ENCODE measurements at regions not wholly inside any gene's neighbourhood (a gene's known extent, or its start where the extent isn't known, plus 50 kb on each side); places are given as distances from the start of the nearest gene placed in this dataset.

DNA sequence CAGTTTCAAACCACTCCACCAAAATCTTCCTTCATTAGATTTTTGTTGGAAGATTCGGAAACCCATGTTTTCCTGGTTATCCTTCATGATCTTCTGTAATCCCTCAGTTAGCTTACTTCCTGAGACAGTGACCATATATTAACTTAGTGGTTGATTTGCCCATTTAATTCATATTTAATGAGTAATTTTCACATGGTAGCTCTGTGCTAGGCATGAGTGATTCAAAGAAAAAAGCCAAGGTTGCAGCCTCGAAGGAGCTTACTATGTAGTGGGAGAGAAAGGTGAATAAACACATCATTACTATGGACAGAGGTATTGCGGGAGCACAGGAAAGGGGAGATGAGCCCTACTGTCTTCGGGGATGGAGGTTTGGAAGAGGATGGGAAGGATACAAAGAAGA lies 158.5 kb downstream of the TLE1 start:
- no peak overlapping the region for H3K18ac ChIP-seq (ENCODE audit: insufficient read length, low read depth, low read length)
- TF ChIP-seq, protein P1, sequence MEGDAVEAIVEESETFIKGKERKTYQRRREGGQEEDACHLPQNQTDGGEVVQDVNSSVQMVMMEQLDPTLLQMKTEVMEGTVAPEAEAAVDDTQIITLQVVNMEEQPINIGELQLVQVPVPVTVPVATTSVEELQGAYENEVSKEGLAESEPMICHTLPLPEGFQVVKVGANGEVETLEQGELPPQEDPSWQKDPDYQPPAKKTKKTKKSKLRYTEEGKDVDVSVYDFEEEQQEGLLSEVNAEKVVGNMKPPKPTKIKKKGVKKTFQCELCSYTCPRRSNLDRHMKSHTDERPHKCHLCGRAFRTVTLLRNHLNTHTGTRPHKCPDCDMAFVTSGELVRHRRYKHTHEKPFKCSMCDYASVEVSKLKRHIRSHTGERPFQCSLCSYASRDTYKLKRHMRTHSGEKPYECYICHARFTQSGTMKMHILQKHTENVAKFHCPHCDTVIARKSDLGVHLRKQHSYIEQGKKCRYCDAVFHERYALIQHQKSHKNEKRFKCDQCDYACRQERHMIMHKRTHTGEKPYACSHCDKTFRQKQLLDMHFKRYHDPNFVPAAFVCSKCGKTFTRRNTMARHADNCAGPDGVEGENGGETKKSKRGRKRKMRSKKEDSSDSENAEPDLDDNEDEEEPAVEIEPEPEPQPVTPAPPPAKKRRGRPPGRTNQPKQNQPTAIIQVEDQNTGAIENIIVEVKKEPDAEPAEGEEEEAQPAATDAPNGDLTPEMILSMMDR (conservative IDR thresholded peaks at IDR 0.05) = no peak

More for the DNA sequence above, 158.5 kb downstream of the TLE1 start:
- Mint-ChIP-seq H3K4me3 (no peak overlapping the region), H3K36me3 (ENCODE audit: insufficient read depth in 1 of 3, low read depth in 3 of 3) (no peaks in the 10 kb centered on the region), H3K27ac (no peak overlapping the region), H3K27me3 (ENCODE audit: low read depth) (no peaks in the 10 kb centered on the region), H3K9me3 (no peaks in the 10 kb centered on the region), H3K4me1 (peaks cover 15 to 25% of the 10 kb centered on the region in 2 experiments)
- H2BK12ac ChIP-seq (ENCODE audit: insufficient read length, low read depth, low read length) = no peak overlapping the region
- no peak overlapping the region for H3K4me2 ChIP-seq (ENCODE audit: insufficient read depth, insufficient read length, low read length)
- no peak overlapping the region for H3K23ac ChIP-seq (ENCODE audit: insufficient read length, low read depth, low read length)
- H4K91ac ChIP-seq (ENCODE audit: insufficient read length, low read depth, low read length) = no peak overlapping the region
- H3K4me1 ChIP-seq (ENCODE audit: insufficient read depth, low read length) = no peaks in the 10 kb centered on the region
- no peak overlapping the region for H4K8ac ChIP-seq (replicated peaks; ENCODE audit: insufficient read length, low read depth, low read length)
- H3K14ac ChIP-seq (ENCODE audit: insufficient read depth, low read length) = no peak overlapping the region
- no peak overlapping the region for H2BK15ac ChIP-seq (ENCODE audit: low read depth, low read length)
- no peak overlapping the region for H2BK20ac ChIP-seq (ENCODE audit: low read depth, low read length, poor library complexity, severe bottlenecking)
- H3K79me1 ChIP-seq (ENCODE audit: insufficient read depth, low read depth, low read length, poor library complexity, severe bottlenecking) = no peaks in the 10 kb centered on the region
- H3K79me2 ChIP-seq (ENCODE audit: insufficient read depth, low read length) = no peaks in the 10 kb centered on the region
- no peaks in the 10 kb centered on the region for H3K23me2 ChIP-seq (ENCODE audit: insufficient read length, low read depth, low read length, poor library complexity, severe bottlenecking)
- H3K4ac ChIP-seq (ENCODE audit: low read depth, low read length) = no peak overlapping the region
- no peak overlapping the region for H3T11ph ChIP-seq (ENCODE audit: low read length)
- no peak for DNase-seq
- H2BK120ac ChIP-seq (ENCODE audit: low read depth, low read length, poor library complexity, severe bottlenecking) = no peak overlapping the region
- no peak overlapping the region for H3K9ac ChIP-seq (ENCODE audit: extremely low read depth, insufficient read length, low read length)
- no peak overlapping the region for H4K5ac ChIP-seq (ENCODE audit: insufficient read length, low read depth, low read length)
- no peaks in the 10 kb centered on the region for H4K20me1 ChIP-seq (ENCODE audit: control insufficient read depth, insufficient read depth, insufficient read length)
- H2BK5ac ChIP-seq (ENCODE audit: insufficient read length, low read length) = no peak overlapping the region
- no CpG with 5 or more reads among the region's 4 CpGs for WGBS (ENCODE audit: extremely low coverage, insufficient read length, low lambda C conversion rate)
- no peak overlapping the region for H2AFZ ChIP-seq (ENCODE audit: low read length)
- no peak overlapping the region for H3K56ac ChIP-seq (ENCODE audit: insufficient read length, low read depth, low read length)
- no peak overlapping the region for H3K27ac ChIP-seq (ENCODE audit: insufficient read length, low read depth, low read length)
- no peaks in the 10 kb centered on the region for H3K9me3 ChIP-seq (ENCODE audit: control insufficient read depth, low read depth, low read length)
- no peaks in the 10 kb centered on the region for H3K27me3 ChIP-seq (ENCODE audit: insufficient read depth, low read length)
- H2AK5ac ChIP-seq (ENCODE audit: insufficient read length, low read length) = no peak overlapping the region

Data from H9 (cell line).